HG03066 (cell line): ENCODE measurements at regions not wholly inside any gene's neighbourhood (a gene's known extent, or its start where the extent isn't known, plus 50 kb on each side); places are given as distances from the start of the nearest gene placed in this dataset.

Source experiments
- ATAC-seq: cut with Tn5 transposase; IDR thresholded peaks from one replicate; pipeline ENCODE4 v1.9.1; 2021; ENCODE audit warnings: low read depth; ENCODE audit not compliant: unreplicated experiment

- ATAC-seq = no peak
These were observed 401.2 kb downstream of the GALR1 start for GRCh38 chr18:77650799-77651385.

- ATAC-seq = no peak
These were observed 401.8 kb downstream of the GALR1 start for GRCh38 chr18:77651441-77651840.

- no peak for ATAC-seq
These were observed 404.1 kb downstream of the GALR1 start for GRCh38 chr18:77653792-77654191.

GRCh38 chr18:77654302-77654701 lies 404.7 kb downstream of the GALR1 start:
- no peak for ATAC-seq

GRCh38 chr18:77657651-77658298 lies 408.1 kb downstream of the GALR1 start:
- ATAC-seq = no peak

GRCh38 chr18:77658299-77658662 lies 408.6 kb downstream of the GALR1 start:
- no peak for ATAC-seq

- no peak for ATAC-seq
These were observed 409.3 kb downstream of the GALR1 start for GRCh38 chr18:77658751-77659448.

- ATAC-seq = no peak
These were observed 417.0 kb downstream of the GALR1 start for GRCh38 chr18:77666613-77667012.

- ATAC-seq = no peak
These were observed 418.6 kb downstream of the GALR1 start for GRCh38 chr18:77668219-77668618.

- ATAC-seq = no peak
These were observed 419.7 kb downstream of the GALR1 start for GRCh38 chr18:77669331-77669730.

- ATAC-seq = no peak
These were observed 422.0 kb downstream of the GALR1 start for GRCh38 chr18:77671456-77672167.

- ATAC-seq = no peak
These were observed 427.3 kb downstream of the GALR1 start for GRCh38 chr18:77676910-77677309.

- ATAC-seq = no peak
These were observed 427.9 kb downstream of the GALR1 start for GRCh38 chr18:77677536-77677935.

- no peak for ATAC-seq
These were observed 430.2 kb downstream of the GALR1 start for GRCh38 chr18:77679869-77680268.

- no peak for ATAC-seq
These were observed 450.4 kb downstream of the GALR1 start for GRCh38 chr18:77700051-77700450.

- no peak for ATAC-seq
These were observed 452.3 kb downstream of the GALR1 start for GRCh38 chr18:77701977-77702376.

- ATAC-seq = no peak
These were observed 453.0 kb downstream of the GALR1 start for GRCh38 chr18:77702686-77703085.

GRCh38 chr18:77705301-77705700 lies 455.7 kb downstream of the GALR1 start:
- ATAC-seq = no peak

GRCh38 chr18:77708826-77709506 lies 459.3 kb downstream of the GALR1 start:
- ATAC-seq = no peak

- no peak for ATAC-seq
These were observed 461.4 kb downstream of the GALR1 start for GRCh38 chr18:77711096-77711495.

GRCh38 chr18:77714716-77715115 lies 465.1 kb downstream of the GALR1 start:
- ATAC-seq = no peak
